ENCODE measurements at regions not wholly inside any gene's neighbourhood (a gene's known extent, or its start where the extent isn't known, plus 50 kb on each side); places are given as distances from the start of the nearest gene placed in this dataset.

GRCh38 chr15:70249616-70250015 is 151.9 kb upstream of the TLE3 start:
- Histone ChIP-seq H3K27me3 (replicated peaks; ENCODE audit: insufficient read depth) (no peaks in the 10 kb centered on the region), H3K36me3 (no peaks in the 10 kb centered on the region), H3K27ac (no peak overlapping the region), H3K4me1 (ENCODE audit: control insufficient read depth in 1 of 2, low read depth in 2 of 2) (no peaks in the 10 kb centered on the region), H3K4me3 (no peak overlapping the region), H3K9me3 (no peaks in the 10 kb centered on the region)
- ATAC-seq (ENCODE audit: insufficient number of reproducible peaks, low FRiP score, low read depth), result no peak
- no peak for TF ChIP-seq CTCF (IDR thresholded peaks at IDR 0.05)
- no peak for DNase-seq (ENCODE audit: low spot score)

GRCh38 chr15:70248116-70249025 is 150.7 kb upstream of the TLE3 start:
- Histone ChIP-seq H3K36me3 (no peaks in the 10 kb centered on the region), H3K4me1 (ENCODE audit: control insufficient read depth in 1 of 2, low read depth in 2 of 2) (no peaks in the 10 kb centered on the region), H3K27me3 (replicated peaks; ENCODE audit: insufficient read depth) (no peaks in the 10 kb centered on the region), H3K4me3 (no peak overlapping the region), H3K9me3 (no peaks in the 10 kb centered on the region), H3K27ac (no peak overlapping the region)
- TF ChIP-seq CTCF (IDR thresholded peaks at IDR 0.05), result no peak
- DNase-seq (ENCODE audit: low spot score) (no peak), ATAC-seq (ENCODE audit: insufficient number of reproducible peaks, low FRiP score, low read depth) (no peak)

DNA sequence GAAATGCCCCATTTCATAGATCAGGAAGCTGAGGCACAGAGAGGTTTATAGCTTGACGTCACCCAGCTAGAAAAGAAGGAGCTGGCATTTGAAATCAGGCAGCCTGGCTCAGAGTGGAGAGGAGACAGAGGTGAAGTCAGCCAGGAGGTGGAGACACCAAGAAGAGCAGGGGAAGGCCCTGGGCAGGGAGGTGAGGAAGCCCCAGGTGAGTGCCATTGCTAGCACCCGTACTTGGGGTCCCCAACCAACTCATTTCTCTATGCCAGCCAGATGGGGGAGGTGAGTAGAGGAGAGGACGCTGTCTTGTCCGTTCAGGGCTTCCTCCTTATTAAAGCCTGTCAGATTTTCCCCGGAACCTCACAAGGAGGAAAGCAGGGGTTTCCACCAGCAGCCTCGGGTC is 149.6 kb upstream of the TLE3 start:
- no peak overlapping the region for H3K27ac ChIP-seq
- no peaks in the 10 kb centered on the region for H3K9me3 ChIP-seq
- no peak for TF ChIP-seq CTCF (IDR thresholded peaks at IDR 0.05)
- no peaks in the 10 kb centered on the region for H3K27me3 ChIP-seq (replicated peaks; ENCODE audit: insufficient read depth)
- DNase-seq (ENCODE audit: low spot score), result no peak
- no peak for ATAC-seq (ENCODE audit: insufficient number of reproducible peaks, low FRiP score, low read depth)
- no peaks in the 10 kb centered on the region for H3K36me3 ChIP-seq
- no peak overlapping the region for H3K4me3 ChIP-seq
- no peaks in the 10 kb centered on the region for H3K4me1 ChIP-seq (ENCODE audit: control insufficient read depth in 1 of 2, low read depth in 2 of 2)

DNA sequence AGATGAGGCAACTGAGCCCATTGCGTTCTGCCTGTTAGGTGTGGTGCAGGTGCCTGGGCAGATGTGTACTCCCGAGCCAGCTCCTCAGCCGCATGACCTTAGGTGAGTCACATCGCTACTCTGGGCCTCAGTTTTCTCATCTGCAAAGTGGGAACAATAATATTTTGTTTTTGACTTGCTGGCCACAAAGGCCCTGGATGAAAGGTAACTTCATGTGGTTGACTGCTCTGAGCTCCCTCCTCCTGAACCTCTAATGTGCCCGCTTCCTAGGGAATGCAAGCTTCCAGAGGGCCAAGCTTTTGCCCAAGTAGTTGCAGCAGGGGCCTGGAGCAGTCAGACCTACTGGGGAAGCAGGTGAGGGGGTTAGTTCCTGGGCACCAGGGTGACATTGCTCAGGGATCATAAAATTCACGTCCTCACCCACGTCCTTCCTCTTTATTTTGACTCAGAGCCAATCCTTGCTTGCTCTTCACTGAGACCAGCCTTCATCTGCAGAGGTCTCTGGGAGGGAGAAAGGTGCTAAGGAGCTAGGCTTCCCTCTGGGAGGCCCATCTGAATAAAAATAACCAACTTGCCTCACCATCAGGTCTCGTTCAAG is 149.0 kb upstream of the TLE3 start:
- Histone ChIP-seq H3K27me3 (replicated peaks; ENCODE audit: insufficient read depth) (no peaks in the 10 kb centered on the region), H3K27ac (no peak overlapping the region), H3K9me3 (no peaks in the 10 kb centered on the region), H3K4me3 (no peak overlapping the region), H3K36me3 (no peaks in the 10 kb centered on the region), H3K4me1 (ENCODE audit: control insufficient read depth in 1 of 2, low read depth in 2 of 2) (no peaks in the 10 kb centered on the region)
- TF ChIP-seq CTCF (IDR thresholded peaks at IDR 0.05), result no peak
- no peak for DNase-seq (ENCODE audit: low spot score)
- ATAC-seq (ENCODE audit: insufficient number of reproducible peaks, low FRiP score, low read depth), result no peak

DNA sequence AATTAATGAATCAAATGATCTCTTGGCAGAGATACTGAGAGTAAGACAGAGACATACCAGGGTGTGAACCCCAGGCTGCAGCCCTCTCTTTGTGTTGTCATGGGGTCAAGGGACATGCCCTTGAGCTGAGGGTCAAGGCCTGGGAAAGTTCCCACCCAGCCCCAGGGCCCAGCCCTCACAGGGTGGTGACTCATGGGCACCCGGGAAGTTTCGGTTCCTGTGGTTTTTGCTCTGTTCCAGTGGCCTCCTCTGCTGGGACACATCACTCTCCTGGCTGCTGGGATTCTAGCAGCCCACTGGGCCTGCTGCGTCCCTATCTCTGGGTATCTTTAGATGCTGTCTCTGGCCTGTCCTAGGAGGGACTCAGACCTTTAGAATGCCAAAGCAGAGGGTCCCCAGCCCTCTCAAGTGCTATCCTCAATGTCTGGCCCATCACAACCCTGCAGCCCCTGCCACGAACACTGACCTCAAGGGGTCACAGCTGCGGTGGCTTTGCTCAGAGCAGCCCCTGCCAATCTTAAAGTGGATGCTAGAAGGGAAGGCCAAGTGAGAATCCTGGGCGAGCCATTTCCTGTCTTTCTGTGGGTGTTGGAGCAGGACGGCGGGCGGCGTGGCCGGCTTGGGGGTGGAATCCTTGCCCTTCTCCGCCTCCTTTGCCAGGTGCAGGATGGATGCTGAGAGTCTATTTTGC is 148.4 kb upstream of the TLE3 start:
- no peak overlapping the region for H3K27ac ChIP-seq
- H3K4me1 ChIP-seq (ENCODE audit: control insufficient read depth in 1 of 2, low read depth in 2 of 2), result no peaks in the 10 kb centered on the region
- no peak for ATAC-seq (ENCODE audit: insufficient number of reproducible peaks, low FRiP score, low read depth)
- H3K36me3 ChIP-seq, result no peaks in the 10 kb centered on the region
- H3K4me3 ChIP-seq, result no peak overlapping the region
- TF ChIP-seq CTCF (IDR thresholded peaks at IDR 0.05), result no peak
- no peaks in the 10 kb centered on the region for H3K9me3 ChIP-seq
- no peaks in the 10 kb centered on the region for H3K27me3 ChIP-seq (replicated peaks; ENCODE audit: insufficient read depth)
- DNase-seq (ENCODE audit: low spot score), result no peak
